Caco-2 (cell line): ENCODE measurements at regions not wholly inside any gene's neighbourhood (a gene's known extent, or its start where the extent isn't known, plus 50 kb on each side); places are given as distances from the start of the nearest gene placed in this dataset.

Experiments
- BruUV-seq: library from RNA; stranded (reverse); fragments of 400-500 nt; replicated peaks from 2 replicates; lab custom pipeline; 2021; lab: Mats Ljungman, UMichigan
- CTCF ChIA-PET: fragments of 300-600 bp; sonication (Branson Sonifier 250); formaldehyde crosslinking; loops from one replicate; lab custom pipeline; 2022; ENCODE audit warnings: antibody characterized with exemption; lab: Charles Lee
- POLR2A ChIA-PET: fragments of 300-600 bp; sonication (Branson Sonifier 250); formaldehyde crosslinking; loops from one replicate; lab custom pipeline; 2022; ENCODE audit warnings: antibody characterized with exemption; lab: Charles Lee
- DNase-seq, 2 experiments: peaks; one replicate each; pipeline versions ENCODE4 v3.0.0 to v3.0.0-alpha.2; 2020 to 2022
- H3K27me3 ChIP-seq: replicated peaks from 2 replicates; pipeline ENCODE4 v1.6.0; 2011; ENCODE audit warnings: low read length; ENCODE audit not compliant: control insufficient read depth, insufficient read depth
- H3K36me3 ChIP-seq: 2 replicates; pipeline ENCODE4 v1.5.1; 2011; ENCODE audit warnings: low read length; ENCODE audit not compliant: control insufficient read depth, insufficient read depth
- H3K4me1 ChIP-seq: fragments of 250-450 bp; sonication (Bioruptor Pico); 2 replicates; pipeline ENCODE4 v1.5.1; 2020; ENCODE audit warnings: mild to moderate bottlenecking
- H3K4me3 ChIP-seq: 2 replicates; pipeline ENCODE4 v1.5.1; 2011; ENCODE audit warnings: low read depth, mild to moderate bottlenecking, control low read depth, low read length
- H3K9me3 ChIP-seq: fragments of 250-450 bp; sonication (Bioruptor Pico); 2 replicates; pipeline ENCODE4 v1.5.1; 2020; ENCODE audit warnings: mild to moderate bottlenecking, moderate library complexity
- H3K27ac Mint-ChIP-seq: one replicate; pipeline ENCODE4 v1.8.0; 2022; ENCODE audit warnings: mixed read lengths; ENCODE audit not compliant: unreplicated experiment
- H3K27me3 Mint-ChIP-seq: one replicate; pipeline ENCODE4 v1.8.0; 2022; ENCODE audit warnings: mixed read lengths; ENCODE audit not compliant: insufficient read depth, unreplicated experiment
- H3K36me3 Mint-ChIP-seq: one replicate; pipeline ENCODE4 v1.8.0; 2022; ENCODE audit warnings: mild to moderate bottlenecking, mixed read lengths; ENCODE audit not compliant: insufficient read depth, unreplicated experiment
- H3K4me1 Mint-ChIP-seq: one replicate; pipeline ENCODE4 v1.8.0; 2022; ENCODE audit warnings: low read depth, mixed read lengths; ENCODE audit not compliant: unreplicated experiment
- H3K4me3 Mint-ChIP-seq: one replicate; pipeline ENCODE4 v1.8.0; 2022; ENCODE audit warnings: mild to moderate bottlenecking, moderate library complexity, mixed read lengths; ENCODE audit not compliant: unreplicated experiment
- H3K9me3 Mint-ChIP-seq: one replicate; pipeline ENCODE4 v1.8.0; 2022; ENCODE audit warnings: mixed read lengths; ENCODE audit not compliant: unreplicated experiment
- CTCF ChIP-seq, 2 experiments: fragments of 200-600 bp in 1 of 2; IDR thresholded peaks; 1 replicate in 1 of 2; 2 replicates in 1 of 2; pipeline versions ENCODE4 v1.5.1 to v1.8.0; 2011 to 2022; ENCODE audit warnings: antibody characterized with exemption in 1 of 2, control low read depth in 1 of 2, inconsistent platforms in 1 of 2, low read depth in 1 of 2, low read length in 1 of 2, mild to moderate bottlenecking in 1 of 2, moderate library complexity in 1 of 2; ENCODE audit not compliant: insufficient read depth in 1 of 2, severe bottlenecking in 1 of 2, unreplicated experiment in 1 of 2
- intact Hi-C: fragments of 100-400 bp; cut with micrococcal nuclease; formaldehyde crosslinking; loops from one replicate; pipeline ENCODE4 v1.10.0; 2022; ENCODE audit not compliant: unreplicated experiment

GRCh38 chr4:132195176-132195575 is 953.9 kb upstream of the PCDH10 start:
- Histone ChIP-seq H3K27me3 (no peaks in the 10 kb centered on the region), H3K4me1 (no peaks in the 10 kb centered on the region), H3K9me3 (no peaks in the 10 kb centered on the region), H3K4me3 (no peak overlapping the region), H3K36me3 (no peaks in the 10 kb centered on the region)
- no peaks in the 10 kb centered on the region for H3K9me3 Mint-ChIP-seq
- DNase-seq: no peak
- H3K36me3 Mint-ChIP-seq: no peaks in the 10 kb centered on the region
- H3K4me3 Mint-ChIP-seq: no peak overlapping the region
- H3K27me3 Mint-ChIP-seq: no peaks in the 10 kb centered on the region
- intact Hi-C loops: no loop called here
- no peak for TF ChIP-seq CTCF (IDR thresholded peaks at IDR 0.05; ENCODE audit: insufficient read depth in 1 of 2, low read depth in 1 of 2, low read length in 1 of 2, severe bottlenecking in 1 of 2, unreplicated experiment in 1 of 2)
- POLR2A ChIA-PET: no interaction called here
- CTCF ChIA-PET: no interaction called here
- no peak overlapping the region for H3K27ac Mint-ChIP-seq
- BruUV-seq: no TSS peak
- no peaks in the 10 kb centered on the region for H3K4me1 Mint-ChIP-seq

- Mint-ChIP-seq H3K36me3 (no peaks in the 10 kb centered on the region), H3K27me3 (no peaks in the 10 kb centered on the region), H3K4me3 (no peak overlapping the region), H3K9me3 (no peaks in the 10 kb centered on the region), H3K4me1 (no peaks in the 10 kb centered on the region), H3K27ac (no peak overlapping the region)
- no peak overlapping the region for H3K4me3 ChIP-seq
- no peaks in the 10 kb centered on the region for H3K9me3 ChIP-seq
- intact Hi-C loops: no loop called here
- no peaks in the 10 kb centered on the region for H3K36me3 ChIP-seq
- no peaks in the 10 kb centered on the region for H3K27me3 ChIP-seq
- no peak for DNase-seq
- ChIA-PET CTCF (no interaction called here), POLR2A (no interaction called here)
- BruUV-seq: no TSS peak
- no peak for TF ChIP-seq CTCF (IDR thresholded peaks at IDR 0.05; ENCODE audit: insufficient read depth in 1 of 2, low read depth in 1 of 2, low read length in 1 of 2, severe bottlenecking in 1 of 2, unreplicated experiment in 1 of 2)
- no peaks in the 10 kb centered on the region for H3K4me1 ChIP-seq
Observed at GRCh38 chr4:132203618-132204017, 945.5 kb upstream of the PCDH10 start.

GRCh38 chr4:132214519-132214918 is 934.6 kb upstream of the PCDH10 start:
- H3K27me3 ChIP-seq: no peaks in the 10 kb centered on the region
- H3K4me1 ChIP-seq: no peaks in the 10 kb centered on the region
- no peak overlapping the region for H3K4me3 ChIP-seq
- TF ChIP-seq CTCF (IDR thresholded peaks at IDR 0.05; ENCODE audit: insufficient read depth in 1 of 2, low read depth in 1 of 2, low read length in 1 of 2, severe bottlenecking in 1 of 2, unreplicated experiment in 1 of 2): no peak
- Mint-ChIP-seq H3K27ac (no peak overlapping the region), H3K4me3 (no peak overlapping the region), H3K4me1 (no peaks in the 10 kb centered on the region), H3K36me3 (no peaks in the 10 kb centered on the region), H3K9me3 (no peaks in the 10 kb centered on the region), H3K27me3 (no peaks in the 10 kb centered on the region)
- no peaks in the 10 kb centered on the region for H3K9me3 ChIP-seq
- ChIA-PET CTCF (no interaction called here), POLR2A (no interaction called here)
- intact Hi-C loops: no loop called here
- no peak for DNase-seq
- no peaks in the 10 kb centered on the region for H3K36me3 ChIP-seq
- BruUV-seq: no TSS peak
